HG02938 (cell line): ENCODE measurements at regions not wholly inside any gene's neighbourhood (a gene's known extent, or its start where the extent isn't known, plus 50 kb on each side); places are given as distances from the start of the nearest gene placed in this dataset.
"Not testable (repeated sequence)": the region's sequence is repeated elsewhere in the genome, so short reads cannot be mapped to it uniquely, and the experiment has no call there.

Experiments used
- ATAC-seq: cut with Tn5 transposase; IDR thresholded peaks from one replicate; pipeline ENCODE4 v1.9.1; 2021; ENCODE audit warnings: mild to moderate bottlenecking, moderate library complexity; ENCODE audit not compliant: unreplicated experiment

DNA sequence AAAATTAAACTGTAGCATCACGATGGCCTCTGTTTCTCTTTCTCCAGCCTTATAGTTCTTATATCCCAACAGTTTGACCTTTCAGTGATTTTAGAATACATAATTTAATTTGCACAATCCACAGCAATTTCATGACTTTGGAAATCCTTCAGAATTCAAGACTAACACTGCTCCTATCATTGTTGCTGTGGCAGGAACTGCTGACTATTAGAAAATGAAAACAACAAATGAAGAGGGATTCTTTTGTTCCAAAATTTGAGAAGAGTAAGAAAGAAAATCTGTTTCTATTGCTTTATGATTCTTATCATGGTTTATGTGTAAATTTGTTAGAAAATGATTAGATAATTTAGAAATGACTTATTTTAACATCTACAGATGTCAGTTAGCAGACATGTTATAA, 604.0 kb upstream of the ADGRB3 start:
- ATAC-seq = no peak

DNA sequence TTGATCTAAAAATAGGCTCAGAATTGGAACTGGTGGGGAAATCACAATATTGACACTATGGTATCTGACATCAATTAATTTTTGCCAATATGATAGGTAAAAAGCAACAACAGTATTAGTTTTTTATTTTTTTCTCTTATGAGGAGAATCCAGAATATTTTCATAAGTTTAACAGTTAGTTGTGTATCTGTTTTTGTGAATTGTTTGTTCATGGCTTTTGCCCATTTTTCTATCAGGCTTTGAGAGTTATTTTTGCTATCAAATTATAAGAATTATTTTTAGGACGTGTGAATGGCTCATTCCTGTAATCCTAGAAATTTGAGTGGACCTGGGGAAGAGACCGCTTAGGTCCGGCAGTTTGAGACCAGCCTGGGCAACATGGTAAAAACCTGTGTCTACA, 608.6 kb upstream of the ADGRB3 start:
- ATAC-seq = no peak

DNA sequence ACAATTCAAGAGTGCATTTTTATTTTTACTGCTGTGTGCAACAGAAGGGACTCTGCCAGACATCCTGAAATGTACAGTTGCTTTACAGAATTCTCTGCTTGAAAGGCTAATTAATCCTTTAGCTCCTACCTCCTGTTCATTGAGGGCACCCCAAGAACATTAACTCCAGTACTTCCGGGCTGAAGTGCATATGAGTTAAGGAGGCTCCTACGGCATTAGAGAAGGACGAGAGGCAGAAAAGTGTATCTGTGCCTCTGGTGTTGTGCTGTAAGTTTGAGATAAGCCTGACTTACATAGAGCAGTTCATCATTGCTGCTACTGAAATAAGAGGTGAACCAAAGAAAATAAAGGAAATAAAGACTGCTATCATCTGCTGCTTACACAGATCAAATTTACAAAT, 609.3 kb upstream of the ADGRB3 start:
- ATAC-seq = no peak

DNA sequence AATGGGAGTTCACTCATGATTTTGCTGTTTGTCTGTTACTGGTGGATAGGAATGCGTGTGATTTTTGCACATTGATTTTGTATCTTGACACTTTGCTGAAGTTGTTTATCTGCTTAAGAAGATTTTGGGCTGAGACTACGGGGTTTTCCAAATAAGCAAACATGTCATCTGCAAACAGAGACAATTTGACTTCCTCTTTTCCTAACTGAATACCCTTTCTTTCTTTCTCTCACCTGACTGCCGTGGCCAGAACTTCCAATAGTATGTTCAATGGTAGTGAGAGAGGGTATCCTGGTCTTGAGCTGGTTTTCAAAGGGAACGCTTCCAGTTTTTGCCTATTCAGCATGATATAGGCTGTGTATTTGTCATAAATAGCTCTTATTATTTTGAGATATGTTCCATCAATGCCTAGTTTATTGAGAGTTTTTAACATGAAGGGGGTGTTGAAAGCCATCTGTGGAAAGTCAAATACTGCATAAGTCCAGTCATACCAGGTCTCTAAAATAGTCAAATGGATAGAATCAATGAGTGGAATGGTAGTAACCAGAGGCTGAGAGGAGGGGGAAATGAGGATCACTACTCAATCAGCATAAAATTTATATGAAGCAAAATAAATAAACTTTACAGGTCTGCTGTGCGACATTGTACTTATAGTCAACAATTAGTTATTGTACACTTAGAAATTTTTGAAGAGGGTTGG, 610.4 kb upstream of the ADGRB3 start:
- ATAC-seq = no peak

DNA sequence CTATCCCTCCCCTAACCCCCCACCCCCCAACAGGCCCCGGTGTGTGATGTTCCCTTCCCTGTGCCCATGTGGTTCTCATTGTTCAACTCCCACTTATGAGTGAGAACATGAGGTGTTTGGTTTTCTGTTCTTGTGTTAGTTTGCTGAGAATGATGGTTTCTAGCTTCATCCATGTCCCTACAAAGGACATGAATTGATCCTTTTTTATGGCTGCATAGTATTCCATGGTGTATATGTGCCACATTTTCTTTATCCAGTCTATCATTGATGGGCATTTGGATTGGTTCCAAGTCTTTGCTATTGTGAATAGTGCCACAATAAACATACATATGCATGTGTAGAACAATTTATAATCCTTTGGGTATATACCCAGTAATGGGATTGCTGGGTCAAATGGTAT, 612.1 kb upstream of the ADGRB3 start:
- not testable (repeated sequence) for ATAC-seq

DNA sequence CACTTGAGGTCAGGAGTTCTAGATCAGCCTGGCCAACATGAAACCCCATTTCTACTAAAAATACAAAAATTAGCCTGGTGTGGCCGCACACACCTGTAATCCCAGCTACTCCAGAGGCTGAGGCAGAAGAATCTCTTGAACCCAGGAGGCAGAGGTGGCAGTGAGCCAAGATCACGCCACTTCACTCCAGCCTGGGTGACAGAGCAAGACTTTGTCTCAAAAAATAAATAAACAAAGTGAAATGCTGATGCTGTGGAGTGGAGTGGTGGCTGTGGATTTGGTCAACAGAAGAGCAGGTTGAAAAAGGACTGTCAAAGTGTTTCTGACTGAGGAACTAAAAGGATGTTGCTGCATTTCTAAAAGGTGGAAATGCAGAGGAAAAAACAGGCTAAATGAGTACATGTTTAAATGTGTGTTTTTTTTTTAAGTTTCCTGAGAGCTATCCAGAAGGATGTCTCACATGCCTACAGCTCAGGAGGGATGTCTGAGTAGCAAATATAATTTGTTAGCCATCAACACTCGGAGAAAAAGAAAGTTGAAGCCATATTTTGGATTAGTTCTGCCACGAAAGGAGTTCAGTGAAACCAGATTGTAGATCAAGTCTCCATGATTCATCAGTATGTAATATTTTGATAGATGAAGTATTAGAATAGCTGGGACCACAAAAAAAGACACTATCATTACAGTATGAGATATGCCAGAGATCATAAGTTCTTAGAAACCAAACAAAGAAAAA, 621.1 kb upstream of the ADGRB3 start:
- no peak for ATAC-seq

DNA sequence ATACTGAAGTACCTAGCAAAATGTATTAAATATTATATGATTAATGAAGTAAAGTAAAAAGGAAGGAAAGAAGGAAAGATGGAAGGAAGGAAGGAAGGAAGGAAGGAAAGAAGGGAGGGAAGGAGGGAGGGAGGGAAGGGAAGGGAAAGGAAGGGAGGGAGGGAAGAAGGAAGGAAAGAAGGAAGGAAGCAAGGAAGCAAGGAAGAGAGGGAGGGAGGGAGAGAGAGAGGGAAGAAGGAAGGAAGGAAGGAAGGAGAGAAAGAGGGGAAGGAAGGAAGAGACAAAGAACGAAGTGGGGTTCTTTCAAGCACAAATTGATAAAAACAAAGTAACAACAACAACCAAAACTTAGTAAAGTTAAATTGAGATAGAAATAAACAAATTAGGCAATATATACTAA, 622.3 kb upstream of the ADGRB3 start:
- no peak for ATAC-seq

DNA sequence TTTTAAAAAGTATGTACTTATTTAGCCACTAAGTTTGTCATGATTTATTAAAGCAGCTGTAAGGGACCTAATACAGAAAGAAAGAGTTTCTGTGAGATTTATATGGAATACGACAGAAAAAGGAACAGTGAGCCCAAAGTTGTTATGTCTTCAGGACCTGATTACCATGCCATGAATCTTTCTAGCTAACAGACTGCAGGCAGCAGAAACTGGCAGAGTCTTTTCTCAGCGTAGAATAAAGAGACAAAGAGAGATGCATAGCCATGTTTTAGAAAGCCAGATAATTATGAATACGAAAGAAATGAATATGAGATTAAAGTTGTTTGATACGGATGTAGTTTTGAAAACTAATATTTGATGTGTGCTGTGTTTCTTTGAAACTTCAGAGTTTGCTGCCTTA, 624.1 kb upstream of the ADGRB3 start:
- no peak for ATAC-seq

DNA sequence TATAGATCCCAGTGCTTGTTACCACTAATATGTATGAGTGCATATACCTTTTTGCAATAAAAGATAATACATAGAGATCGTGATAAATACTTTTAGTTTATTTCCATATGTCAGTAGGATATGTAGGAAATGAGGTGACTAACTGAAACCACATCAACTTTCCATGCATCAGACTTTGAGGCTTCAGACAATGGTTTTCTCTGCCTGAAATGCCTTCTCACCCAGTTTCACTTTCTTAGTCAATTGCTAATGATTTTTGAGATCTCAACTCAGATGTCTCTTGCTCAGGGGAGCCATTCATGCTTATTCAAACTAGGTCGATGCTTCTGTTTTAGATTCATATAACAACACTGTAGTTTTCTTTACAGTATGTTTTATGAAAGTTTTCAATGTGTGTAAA, 626.6 kb upstream of the ADGRB3 start:
- no peak for ATAC-seq

DNA sequence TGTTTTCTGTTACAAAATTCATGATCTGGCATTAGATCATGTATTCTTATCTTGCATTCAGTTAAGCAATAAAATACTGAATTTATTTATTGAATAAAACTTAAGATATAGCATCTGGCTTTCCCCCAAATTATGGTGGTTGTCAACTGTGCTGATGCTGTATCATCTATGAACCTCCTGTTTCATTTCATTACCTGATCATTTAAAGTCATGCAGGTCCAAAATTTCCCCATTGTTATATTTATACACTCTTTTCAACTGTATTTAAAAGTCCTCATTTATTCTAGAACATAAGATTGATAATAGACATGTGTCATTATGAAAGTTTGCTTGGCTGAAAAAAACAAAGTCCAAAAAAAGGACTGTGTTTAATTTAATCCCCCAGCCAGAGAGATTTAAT, 627.4 kb upstream of the ADGRB3 start:
- no peak for ATAC-seq

DNA sequence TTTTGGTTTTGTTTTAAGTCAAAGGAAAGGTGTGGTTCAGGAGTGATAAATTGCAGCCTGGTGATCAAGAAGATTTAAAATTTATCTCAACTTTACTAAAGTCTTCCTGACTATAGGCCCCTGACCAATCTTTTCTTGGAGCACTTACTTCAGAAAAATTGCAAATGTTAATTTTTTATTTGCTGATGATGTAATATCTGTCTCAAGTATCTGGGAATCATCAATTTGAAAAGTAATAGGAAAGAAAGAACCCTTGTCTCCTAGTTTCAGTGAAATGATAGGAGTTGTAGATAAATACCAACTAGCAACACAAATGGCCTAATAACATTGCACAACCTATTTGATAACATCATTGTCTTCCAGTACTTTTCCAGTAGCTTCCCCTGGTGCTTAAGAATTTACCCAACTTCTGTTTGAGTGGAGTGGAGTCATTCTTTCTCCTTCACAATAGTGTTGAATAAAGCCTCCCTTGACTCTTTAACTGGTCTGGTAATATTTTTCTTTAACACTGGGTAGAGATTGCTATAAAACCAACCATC, 648.3 kb upstream of the ADGRB3 start:
- ATAC-seq = no peak

DNA sequence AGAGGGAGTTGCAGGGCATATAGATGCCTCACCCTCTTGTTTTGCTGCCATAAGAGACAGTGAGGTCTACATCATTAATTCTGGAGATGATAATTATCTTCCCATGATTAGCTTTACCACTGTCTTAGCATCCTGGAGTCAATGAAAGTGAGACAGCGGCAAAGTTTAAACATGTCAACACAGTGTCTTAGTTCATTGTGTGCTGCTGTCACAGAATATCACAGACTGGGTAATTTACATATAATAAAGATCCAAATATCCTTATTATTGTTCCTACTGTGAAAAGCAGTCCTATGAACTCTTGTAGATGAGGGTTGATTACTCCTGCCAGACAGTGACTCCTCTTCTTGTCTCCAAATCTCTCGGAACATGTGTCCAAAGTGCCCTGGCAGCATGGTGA, 658.6 kb upstream of the ADGRB3 start:
- ATAC-seq = no peak

DNA sequence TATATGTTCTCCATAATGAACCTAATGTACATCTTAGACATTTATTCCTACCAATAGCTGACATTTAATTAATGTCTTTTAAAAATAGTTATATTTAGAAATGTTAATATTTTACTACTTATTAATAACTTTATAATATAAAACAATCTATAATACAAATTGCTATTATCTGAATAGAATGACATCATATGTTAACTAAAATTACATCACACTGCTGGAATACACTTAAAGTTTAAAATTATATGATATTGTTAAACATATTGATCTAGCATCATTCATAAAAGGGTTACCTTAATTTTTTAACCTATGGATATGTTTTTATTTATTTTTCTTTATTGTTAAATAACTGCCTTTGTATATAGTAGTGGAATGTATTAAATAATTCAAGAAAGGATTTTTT, 660.2 kb upstream of the ADGRB3 start:
- ATAC-seq = no peak

DNA sequence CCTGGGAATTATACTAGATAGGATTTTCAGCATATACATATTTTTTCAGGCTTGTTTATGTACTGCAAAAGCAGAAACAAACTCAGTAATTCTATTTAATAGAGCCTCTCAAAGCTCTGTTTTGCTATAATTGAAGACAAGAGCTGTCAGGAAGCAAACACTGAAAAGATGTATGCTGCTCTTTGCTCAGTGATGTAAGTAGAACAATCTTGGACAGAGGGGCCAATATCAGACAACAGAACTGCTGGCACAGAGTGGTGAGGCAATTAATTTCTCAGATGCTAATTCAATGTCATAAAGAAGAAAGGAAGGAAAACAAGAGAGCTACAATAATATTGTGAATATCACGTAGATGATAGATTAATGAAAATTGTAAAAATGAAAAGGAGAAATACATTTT, 663.3 kb upstream of the ADGRB3 start:
- no peak for ATAC-seq

DNA sequence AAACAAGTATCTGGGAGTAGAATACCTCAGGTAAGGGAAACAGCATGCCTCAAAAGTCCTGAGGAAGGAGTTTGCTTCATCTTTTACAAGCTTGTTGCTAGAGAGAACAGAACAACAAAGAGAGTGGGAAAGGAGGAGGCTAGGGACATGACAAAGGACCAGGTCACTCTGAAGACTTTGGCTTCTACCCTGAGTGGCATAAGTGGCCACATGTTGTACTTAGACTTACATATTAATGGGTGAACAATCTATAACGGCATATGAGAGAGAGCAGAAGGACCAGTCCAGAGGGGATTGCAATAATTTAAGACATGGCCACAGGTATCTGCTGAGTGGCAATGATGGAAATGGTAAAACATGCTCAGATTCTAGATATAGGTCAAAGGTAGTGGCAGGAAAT, 668.3 kb upstream of the ADGRB3 start:
- no peak for ATAC-seq

DNA sequence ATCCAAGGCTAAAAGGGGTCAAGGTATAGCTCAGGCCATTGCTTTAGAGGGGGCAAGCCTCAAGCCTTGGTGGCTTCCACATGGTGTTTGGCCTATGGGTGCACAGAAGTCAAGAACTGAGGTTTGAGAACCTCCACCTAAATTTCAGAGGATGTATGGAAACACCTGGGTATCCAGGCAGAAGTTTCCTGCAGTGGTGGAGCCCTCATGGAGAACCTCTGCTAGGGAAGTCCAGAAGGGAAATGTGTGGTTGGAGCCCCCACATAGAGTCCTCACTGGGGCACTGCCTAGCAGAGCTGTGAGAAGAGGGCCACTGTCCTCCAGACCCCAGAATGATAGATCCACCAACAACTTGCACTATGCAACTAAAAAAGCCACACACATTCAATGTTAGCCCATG, 678.7 kb upstream of the ADGRB3 start:
- ATAC-seq = no peak

DNA sequence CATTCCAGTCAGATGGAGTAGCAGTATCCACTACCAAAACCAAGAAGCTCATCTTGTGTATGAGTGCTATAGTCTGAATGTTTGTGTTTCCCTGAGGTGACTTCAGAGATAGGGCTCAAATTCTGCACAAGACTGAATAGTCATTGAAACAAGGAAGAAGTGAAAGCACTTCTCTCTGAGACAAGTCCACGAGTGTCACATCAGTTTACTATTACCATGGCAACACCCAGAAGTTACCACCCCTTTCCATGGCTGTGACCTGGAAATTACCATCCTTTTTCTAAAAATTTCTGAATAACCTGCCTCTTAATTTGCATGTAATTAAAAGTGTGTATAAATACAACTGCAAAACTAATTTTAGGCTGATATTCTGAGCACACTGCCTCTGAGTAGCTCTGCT, 682.1 kb upstream of the ADGRB3 start:
- no peak for ATAC-seq

DNA sequence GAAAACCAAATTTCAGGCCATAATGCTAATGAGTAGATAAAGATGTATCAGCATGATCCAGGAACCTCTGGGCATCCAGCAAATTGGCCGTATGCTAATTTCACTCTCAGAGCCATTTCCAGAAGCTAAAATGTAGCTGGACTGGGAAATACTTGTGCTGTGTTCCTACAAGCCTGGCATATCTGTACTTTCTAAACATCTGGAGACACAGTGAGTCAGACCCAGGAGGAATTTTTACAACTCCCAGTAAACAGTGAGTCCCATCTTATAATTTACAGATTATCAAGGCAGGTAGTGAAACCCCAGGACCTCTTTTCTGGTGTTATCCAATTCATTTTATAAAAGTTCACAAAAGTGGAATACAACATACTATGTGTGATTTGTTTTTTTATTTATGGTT, 683.0 kb upstream of the ADGRB3 start:
- no peak for ATAC-seq

DNA sequence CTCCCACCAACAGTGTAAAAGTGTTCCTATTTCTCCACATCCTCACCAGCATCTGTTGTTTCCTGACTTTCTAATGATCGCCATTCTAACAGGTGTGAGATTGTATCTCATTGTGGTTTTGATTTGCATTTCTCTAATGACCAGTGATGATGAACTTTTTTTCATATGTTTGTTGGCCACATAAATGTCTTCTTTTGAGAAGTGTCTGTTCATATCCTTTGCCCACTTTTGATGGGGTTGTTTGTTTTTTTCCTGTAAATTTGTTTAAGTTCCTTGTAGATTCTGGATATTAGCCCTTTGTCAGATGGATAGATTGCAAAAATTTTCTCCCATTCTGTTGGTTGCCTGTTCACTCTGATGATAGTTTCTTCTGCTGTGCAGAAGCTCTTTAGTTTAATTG, 687.3 kb upstream of the ADGRB3 start:
- ATAC-seq = not testable (repeated sequence)

DNA sequence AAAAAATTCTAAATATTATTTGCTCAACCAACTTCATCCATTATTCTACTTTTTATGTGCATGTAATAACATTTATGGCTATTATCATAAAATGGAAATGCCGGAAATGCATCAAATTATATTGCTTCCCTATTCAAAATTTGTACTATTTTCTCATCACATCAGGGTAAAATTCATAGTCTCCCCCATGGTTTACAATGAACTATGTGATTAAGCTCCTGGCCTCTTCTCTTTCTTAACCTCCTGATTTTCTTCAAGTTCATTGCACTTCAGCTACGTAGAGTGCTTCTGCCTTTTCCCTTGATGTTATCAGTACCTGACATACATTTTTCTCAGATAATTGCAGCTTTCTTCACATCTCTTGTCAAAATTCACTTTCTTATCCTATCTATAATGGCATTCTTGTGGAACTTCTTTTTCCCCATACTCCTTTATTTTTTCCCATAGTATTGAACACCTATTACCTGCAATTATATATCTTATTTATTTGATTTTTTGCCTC, 699.1 kb upstream of the ADGRB3 start:
- no peak for ATAC-seq

DNA sequence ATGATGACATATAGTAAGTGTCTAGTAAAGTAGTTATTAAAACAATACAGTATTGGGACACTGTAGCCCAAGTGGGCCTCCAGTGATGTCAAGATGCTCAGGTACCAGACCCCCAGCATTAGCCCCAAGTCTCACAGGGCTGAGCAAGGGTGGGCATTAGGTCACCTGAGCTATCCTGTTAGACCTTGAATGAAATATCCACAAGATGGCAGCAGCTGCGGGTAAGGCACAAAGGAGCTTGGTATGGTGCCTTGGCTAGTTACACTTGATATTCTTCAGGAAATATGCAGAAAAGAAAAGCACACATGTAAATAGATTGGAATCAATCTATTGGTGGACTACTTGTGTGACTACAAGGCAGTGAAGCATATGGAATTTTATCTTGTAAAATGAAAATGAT, 701.8 kb upstream of the ADGRB3 start:
- ATAC-seq = no peak

DNA sequence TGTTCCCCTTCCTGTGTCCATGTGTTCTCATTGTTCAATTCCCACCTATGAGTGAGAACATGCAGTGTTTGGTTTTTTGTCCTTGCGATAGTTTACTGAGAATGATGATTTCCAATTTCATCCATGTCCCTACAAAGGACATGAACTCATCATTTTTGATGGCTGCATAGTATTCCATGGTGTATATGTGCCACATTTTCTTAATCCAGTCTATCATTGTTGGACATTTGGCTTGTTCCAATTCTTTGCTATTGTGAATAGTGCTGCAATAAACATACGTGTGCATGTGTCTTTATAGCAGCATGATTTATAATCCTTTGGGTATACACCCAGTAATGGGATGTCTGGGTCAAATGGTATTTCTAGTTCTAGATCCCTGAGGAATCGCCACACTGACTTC, 712.5 kb upstream of the ADGRB3 start:
- not testable (repeated sequence) for ATAC-seq
